NCI-H345 treated with DMSO at 0.1 percent for 48 hours (cell line): ENCODE measurements at regions not wholly inside any gene's neighbourhood (a gene's known extent, or its start where the extent isn't known, plus 50 kb on each side); places are given as distances from the start of the nearest gene placed in this dataset.
A peak's percentile ranks its signal among the peaks of the same experiment; 100 is the strongest.
"Not testable (repeated sequence)": the region's sequence is repeated elsewhere in the genome, so short reads cannot be mapped to it uniquely, and the experiment has no call there.

Source experiments
- DNase-seq: peaks from one replicate; lab custom pipeline; 2025; ENCODE audit not compliant: unreplicated experiment; lab: John Stamatoyannopoulos, UW

GRCh38 chr6:140316966-140317365 is 942.5 kb upstream of the CITED2 start:
- no peak for DNase-seq

- DNase-seq, result no peak
Measured at GRCh38 chr6:140314682-140315081, 940.2 kb upstream of the CITED2 start.

- no peak for DNase-seq
Measured at GRCh38 chr6:140311146-140311545, 936.7 kb upstream of the CITED2 start.

- DNase-seq, result no peak
Measured at GRCh38 chr6:140303218-140303949, 928.9 kb upstream of the CITED2 start.

GRCh38 chr6:140300331-140300730 is 925.9 kb upstream of the CITED2 start:
- DNase-seq, result no peak

GRCh38 chr6:140289186-140289585 is 914.7 kb upstream of the CITED2 start:
- no peak for DNase-seq

- DNase-seq, result no peak
Measured at GRCh38 chr6:140285998-140286690, 911.7 kb upstream of the CITED2 start.

GRCh38 chr6:140285471-140285870 is 911.0 kb upstream of the CITED2 start:
- no peak for DNase-seq

GRCh38 chr6:140284871-140285270 is 910.4 kb upstream of the CITED2 start:
- DNase-seq, result no peak

- no peak for DNase-seq
Measured at GRCh38 chr6:140283197-140283596, 908.7 kb upstream of the CITED2 start.

GRCh38 chr6:140281767-140282166 is 907.3 kb upstream of the CITED2 start:
- no peak for DNase-seq

GRCh38 chr6:140281236-140281635 is 906.8 kb upstream of the CITED2 start:
- DNase-seq, result no peak

- no peak for DNase-seq
Measured at GRCh38 chr6:140276719-140277118, 902.3 kb upstream of the CITED2 start.

GRCh38 chr6:140276133-140276532 is 901.7 kb upstream of the CITED2 start:
- DNase-seq, result no peak

GRCh38 chr6:140275725-140276124 is 901.3 kb upstream of the CITED2 start:
- no peak for DNase-seq

- DNase-seq, result no peak
Measured at GRCh38 chr6:140274548-140274947, 900.1 kb upstream of the CITED2 start.

- DNase-seq, result peak; percentile 85
Measured at GRCh38 chr6:140271759-140272377, 897.4 kb upstream of the CITED2 start.

- no peak for DNase-seq
Measured at GRCh38 chr6:140269591-140270165, 895.2 kb upstream of the CITED2 start.

GRCh38 chr6:140264431-140264830 is 890.0 kb upstream of the CITED2 start:
- DNase-seq, result no peak

GRCh38 chr6:140258302-140258701 is 883.9 kb upstream of the CITED2 start:
- DNase-seq, result not testable (repeated sequence)

GRCh38 chr6:140256248-140256647 is 881.8 kb upstream of the CITED2 start:
- no peak for DNase-seq

GRCh38 chr6:140253096-140253495 is 878.6 kb upstream of the CITED2 start:
- DNase-seq, result no peak
